HT-29 (cell line): ENCODE measurements at regions not wholly inside any gene's neighbourhood (a gene's known extent, or its start where the extent isn't known, plus 50 kb on each side); places are given as distances from the start of the nearest gene placed in this dataset.

Experiments
- DNase-seq: peaks from one replicate; pipeline ENCODE4 v3.0.0-alpha.2; 2015; ENCODE audit warnings: low spot score

DNA sequence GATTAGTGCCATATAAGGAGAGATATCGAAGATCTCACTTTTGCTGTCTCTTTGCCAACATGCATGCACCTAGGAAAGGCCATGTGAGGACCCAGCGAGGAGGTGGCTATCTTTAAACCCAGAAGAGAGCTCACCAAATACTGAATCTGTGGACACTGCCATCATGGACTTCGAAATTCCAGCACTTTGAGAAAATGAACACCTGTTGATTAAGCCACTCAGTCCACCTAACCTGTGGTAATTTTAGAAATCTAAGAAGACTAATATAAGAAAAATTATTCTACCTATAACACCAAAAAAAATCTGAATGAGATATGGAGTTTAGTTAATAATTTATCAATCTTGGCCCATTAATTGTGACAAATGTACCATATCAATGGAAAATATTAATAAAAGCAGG is 193.6 kb upstream of the CARD18 start:
- DNase-seq: no peak

DNA sequence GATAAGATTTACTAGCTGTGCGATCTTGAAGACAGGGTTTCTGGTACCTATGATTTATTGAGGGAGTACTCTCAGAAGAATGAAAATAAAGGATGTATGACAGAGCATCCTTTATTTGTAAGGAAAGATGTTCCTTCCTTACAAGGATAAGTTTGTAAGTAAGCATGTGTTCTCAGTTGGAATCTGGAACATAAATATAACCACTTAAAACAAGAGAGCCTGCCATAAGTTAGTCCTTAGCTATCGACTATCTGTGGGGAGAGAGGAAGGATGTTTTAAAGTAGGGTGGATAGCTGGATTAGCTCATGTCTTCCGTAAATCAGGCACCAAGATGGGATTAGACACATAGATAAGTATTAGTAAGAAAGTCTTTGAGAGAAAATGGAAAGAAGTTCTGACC is 192.6 kb upstream of the CARD18 start:
- DNase-seq: no peak

DNA sequence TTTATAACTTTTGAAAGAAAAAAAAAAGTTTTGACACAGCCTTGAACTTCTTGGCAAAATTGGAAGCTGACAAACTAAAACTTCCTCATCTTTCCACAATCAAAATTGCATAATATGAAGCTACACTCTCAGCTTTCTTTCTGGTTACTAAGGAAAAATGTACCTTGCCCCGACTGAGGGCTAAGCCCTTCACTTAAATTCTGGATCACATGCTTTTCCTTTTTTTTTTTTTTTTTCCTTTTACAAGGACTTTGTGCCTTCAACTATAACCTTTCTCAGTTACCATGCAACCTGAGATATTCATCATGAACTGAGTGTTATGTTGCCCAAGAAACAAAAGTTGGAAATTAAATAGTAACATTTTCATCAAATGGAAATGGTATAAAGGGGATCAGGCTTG is 188.5 kb upstream of the CARD18 start:
- no peak for DNase-seq

DNA sequence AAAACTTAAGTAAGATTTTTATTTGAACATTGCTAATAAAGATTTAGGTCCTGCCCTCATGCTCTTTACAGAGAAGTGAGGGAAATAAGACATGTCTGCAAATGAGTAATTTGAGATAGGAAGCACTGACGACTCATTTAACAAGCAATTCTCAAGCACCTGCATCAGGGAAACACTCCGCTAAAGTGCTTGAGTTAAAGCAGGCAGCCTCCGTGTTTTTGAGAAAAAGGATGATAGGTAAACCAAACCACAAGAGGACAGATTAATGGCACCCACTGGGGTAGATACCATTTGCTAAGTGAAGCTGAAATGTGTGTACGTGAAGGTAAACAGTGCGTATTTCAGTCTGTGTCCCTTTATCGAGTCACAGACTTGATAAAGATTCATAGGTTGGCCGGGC is 184.6 kb upstream of the CARD18 start:
- DNase-seq: no peak

DNA sequence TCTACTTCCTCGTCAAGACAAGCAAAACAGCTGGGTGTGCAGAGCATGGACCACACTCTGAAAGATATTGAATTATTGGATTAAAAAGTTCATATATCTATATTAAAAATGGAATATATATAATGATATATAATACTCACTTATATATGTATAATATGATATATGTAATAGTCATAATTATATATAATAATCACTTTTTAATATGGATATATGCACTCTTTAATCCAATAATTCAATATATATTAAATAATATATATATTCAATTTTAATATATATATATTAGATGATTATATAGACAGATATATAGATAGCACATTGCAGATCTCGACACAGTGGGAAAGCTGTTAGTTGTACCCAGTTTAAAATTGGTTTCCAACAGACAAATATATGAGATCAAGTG is 182.1 kb upstream of the CARD18 start:
- DNase-seq: no peak

DNA sequence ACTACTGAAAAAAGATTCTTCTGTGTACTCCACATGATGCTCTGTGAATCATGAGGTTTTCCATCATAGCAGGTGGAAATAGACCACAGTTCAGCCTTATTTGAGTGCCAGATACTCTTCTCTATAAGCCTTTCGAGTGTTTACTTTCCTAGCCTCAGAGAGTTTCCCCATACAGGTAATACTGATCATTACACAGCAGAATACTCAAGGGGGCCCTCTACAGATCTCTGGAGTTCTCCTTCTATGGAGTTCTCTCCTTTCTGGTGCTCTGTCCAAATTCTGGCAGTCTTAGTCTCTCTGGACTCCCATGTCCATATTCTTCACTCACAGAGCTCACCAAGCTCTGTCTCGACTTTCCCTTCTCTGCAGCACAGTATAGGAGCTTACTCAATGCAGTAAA is 175.7 kb upstream of the CARD18 start:
- DNase-seq: peak; percentile 47

DNA sequence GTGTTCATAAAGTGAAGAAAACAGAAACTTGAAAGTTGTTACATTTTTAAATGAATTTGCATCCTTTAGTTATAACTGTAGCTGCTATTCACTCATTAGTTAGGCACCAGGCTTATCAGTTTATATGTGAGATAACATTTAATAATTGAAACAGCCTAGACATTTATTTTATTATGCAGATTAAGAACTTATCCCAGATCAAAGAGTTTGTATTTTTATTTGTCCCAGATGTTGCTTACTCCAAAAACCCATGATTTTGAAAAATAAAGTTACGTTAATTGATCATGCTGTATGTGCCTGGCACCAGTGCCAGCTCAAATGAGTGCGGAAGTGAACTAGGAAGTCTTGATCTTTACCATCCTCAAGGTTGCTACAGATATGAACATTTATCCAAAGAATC is 172.7 kb upstream of the CARD18 start:
- no peak for DNase-seq

DNA sequence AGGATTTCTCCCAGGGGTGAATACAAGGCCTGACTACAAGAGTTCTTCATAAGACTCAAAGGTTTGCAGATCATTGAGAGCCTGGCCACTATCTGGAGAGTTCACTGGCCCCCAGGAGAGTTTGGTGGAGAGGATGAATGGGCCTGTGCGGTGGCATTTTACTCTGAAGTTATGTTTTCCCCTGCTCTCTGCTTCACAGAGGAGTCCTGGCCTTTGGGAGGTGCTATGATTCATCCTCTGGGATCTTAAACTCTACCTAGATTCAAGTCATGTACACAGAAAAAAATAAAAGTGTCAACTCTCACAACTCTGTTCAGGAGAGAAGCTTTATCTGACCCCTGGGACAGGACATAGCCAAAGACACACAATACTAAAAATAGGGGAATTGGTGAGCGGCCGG is 159.1 kb upstream of the CARD18 start:
- no peak for DNase-seq

DNA sequence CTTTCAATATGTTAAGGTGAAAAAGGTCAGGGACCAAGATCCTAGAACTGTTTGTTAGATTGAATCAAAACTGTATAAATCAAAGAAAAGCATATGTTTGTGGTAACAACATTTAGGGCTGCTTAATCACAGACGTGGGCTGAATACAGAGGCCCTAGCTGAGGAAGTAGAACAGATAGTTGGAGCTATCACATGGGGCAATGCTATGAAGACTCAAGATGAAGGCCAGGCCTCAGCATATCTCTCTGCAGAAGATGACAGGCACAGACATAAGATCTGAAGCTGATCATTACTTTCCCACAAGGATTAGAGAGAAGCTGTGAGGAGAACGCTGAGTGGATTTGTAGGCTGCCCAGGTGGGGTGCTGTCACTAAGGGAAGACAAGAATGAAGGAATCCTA is 158.6 kb upstream of the CARD18 start:
- DNase-seq: no peak

DNA sequence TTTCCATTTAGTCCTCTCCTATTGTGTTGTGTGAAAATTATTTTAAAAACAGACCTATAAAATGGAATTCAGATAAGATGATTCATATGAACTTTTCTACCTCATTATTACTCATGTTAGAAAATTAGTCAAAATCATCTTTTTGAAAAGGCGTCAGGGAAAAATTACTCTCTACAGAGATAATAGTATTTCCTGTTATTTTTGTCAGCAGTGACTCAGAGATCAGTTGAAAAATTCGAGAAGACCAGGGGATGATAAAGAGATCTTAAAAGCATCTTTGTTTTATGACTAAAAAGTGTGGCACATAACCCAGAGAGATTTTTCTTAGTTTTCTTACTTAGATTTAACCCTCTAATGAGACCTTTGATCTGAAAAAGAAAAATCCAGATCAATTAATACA is 157.9 kb upstream of the CARD18 start:
- DNase-seq: no peak

DNA sequence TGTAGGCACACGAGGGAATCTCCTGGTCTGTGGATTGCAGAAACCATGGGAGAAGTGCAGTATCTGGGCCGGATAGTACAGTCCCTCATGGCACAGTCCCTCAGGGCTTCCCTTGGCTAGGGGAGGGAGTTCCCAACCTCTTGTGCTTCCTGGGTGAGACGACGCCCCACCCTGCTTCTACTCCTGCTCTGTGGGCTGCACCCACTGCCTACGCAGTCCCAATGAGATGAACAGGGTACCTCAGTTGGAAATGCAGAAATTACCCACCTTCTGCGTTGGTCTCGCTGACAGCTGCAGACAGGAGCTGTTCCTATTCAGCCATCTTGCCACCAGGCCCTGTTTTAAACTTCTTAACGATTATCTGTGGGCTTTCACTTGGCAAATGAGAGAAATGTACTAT is 157.2 kb upstream of the CARD18 start:
- DNase-seq: no peak

DNA sequence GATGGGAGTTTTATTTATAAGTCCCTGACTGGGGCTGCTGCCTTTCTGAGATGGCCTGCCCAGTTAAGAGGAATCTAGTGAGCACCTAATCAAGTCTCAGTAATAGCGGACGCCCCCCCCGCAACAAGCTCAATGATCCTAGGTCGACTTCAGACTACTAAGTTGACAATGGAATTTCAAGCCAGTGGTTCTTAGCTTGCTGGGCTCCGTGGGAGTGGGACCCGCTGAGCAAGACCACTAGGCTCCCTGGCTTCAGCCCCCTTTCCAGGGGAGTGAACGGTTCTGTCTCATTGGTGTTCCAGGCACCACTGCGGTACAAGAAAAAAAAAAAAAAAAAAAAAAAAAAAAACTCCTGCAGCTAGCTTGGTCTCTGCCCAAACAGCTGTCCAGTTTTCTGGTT is 156.8 kb upstream of the CARD18 start:
- DNase-seq: no peak

DNA sequence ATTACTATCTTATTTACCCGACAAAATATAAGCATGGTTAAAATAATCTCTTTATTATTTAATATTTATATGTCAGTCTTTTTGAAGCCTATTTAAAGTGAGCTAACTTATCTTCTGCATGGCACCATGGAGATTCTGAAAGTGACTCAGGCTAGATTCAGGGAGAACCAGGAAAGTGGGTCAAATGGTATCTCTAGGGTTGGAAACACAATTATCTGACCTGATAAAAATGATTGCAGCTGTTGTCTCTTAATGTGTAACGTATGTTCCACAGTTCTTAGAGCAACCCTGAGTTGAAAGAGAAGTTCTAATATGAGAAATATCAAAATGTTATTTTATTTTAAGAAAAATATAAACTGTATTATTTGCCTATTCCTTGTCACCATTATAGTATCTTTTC is 143.1 kb upstream of the CARD18 start:
- DNase-seq: no peak

DNA sequence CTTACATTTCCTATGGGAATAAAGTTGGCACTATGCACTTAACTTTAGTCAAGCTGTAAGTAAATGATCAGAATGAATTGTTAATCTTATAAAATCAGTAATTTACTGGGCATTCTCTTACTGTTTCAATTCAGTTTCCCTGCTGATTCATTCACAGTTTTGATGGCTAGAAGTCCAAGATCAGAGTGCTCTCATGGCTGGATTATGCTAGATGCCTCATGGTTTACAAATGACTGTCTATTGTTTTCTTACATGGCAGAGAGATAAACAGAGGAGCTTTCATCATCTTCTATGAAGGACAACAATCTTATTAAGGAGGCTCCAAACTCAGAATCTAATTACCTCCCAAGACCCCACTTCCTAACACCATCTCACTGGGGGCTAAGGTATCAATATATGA is 135.1 kb upstream of the CARD18 start:
- no peak for DNase-seq

DNA sequence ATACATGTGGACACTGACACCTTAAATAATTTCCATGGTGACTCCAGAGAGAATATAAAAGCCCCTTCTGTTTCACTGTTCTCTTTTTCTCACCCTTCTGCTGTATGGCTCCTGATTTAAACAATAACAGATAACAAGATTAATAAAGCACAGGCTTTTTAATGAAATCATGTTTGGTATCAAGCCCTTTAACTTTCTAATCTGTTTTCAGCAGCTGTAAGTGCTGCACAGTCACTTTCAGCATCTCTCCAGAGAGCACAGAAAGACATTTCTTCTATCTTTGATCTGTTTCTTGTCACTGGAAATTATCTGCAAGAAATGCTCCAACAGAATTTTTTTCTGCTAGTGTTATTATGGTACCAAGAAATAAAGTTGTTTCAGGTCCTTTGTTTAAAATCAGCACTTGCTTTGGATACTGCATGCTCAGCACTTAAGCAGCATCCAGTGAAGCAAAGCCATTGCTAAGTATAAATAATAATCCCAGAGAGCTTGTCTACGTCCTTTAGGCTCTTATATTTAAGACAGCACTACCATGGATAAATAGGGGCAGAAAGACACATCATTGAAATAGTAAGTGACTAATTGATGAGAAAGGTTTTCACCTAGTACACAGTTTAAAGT is 134.2 kb upstream of the CARD18 start:
- no peak for DNase-seq

DNA sequence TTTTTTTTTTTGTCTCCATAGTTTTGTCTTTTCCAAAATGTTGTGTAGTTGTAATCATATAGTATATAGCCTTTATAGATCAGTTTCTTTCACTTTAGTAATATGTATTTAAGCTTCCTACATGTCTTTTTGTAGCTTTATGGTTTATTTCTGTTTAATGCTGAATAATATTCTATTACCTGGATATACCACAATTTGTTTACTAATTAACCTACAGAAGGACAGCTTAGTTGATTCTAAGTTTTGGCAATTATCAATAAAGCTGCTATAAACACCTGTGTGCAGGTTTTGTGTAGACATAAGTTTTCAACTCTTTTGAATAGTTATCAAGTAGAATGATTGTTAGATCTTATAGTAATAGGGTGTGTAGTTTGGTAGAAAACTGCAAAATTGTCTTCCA is 130.3 kb upstream of the CARD18 start:
- DNase-seq: no peak

DNA sequence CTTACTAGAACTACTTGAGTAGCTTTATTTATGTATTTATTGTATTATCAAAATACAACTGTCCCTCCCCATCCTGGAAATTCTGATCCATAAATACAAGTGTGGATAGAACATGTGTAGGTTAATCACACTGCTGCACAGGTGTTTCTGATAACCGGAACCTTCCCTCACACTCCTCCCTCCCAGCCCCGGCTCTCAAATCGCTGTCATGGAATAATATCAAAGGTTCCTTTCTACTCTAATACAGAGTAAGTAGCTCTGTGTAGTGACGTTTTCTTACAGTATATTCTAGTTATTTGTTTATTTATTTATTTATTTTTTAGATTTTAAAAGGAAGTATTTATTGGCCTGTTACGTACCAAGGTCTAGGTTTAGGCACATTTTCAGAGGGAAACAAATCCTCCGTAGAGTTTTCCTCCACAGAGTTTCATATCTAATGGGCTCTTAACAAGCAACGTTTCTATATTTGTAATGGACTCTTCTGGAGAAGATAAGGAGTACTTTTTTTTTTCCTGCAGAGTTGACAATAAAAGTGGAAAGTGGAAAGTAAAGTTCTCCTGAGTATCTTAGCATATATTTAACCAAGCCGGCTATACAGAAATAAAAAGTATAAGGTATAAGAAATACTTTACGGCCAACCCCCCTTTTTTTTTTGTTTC is 129.0 kb upstream of the CARD18 start:
- no peak for DNase-seq

DNA sequence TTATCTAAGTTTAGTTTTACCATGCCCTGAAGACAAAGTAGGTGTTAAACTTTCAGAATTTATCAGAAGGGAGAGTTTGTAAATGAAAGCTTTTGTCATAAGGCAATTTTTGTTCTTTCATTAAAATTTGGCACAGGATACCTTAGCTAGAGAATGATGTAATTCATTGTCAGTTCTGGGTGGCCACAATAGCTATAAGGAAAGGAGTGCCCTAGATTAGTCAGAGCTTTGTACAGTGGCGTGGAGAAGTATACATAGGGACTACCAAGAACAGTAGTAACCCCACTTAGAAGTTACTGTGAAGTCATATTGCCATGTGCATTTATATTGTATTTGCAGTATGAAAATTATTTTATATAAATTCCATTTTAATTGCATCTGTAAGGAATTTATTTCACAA is 126.3 kb upstream of the CARD18 start:
- DNase-seq: no peak

DNA sequence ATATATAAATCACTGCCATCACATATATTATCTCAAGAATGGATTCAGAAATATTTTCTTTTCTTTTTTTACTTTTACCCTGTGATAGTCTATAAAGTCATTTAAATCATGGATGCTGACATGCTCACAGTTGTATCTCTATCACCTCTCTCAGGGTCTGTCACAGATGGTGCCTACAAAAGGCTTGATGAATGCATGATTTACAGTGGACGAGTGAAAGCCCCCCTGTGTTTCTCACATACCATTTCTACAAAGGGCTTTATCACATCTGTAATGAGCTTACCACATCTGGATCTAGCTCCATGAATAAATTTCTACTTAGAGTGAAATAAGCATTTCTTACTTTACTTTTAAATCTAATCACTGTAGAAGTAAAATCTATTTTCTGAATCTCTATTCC is 121.4 kb upstream of the CARD18 start:
- no peak for DNase-seq

DNA sequence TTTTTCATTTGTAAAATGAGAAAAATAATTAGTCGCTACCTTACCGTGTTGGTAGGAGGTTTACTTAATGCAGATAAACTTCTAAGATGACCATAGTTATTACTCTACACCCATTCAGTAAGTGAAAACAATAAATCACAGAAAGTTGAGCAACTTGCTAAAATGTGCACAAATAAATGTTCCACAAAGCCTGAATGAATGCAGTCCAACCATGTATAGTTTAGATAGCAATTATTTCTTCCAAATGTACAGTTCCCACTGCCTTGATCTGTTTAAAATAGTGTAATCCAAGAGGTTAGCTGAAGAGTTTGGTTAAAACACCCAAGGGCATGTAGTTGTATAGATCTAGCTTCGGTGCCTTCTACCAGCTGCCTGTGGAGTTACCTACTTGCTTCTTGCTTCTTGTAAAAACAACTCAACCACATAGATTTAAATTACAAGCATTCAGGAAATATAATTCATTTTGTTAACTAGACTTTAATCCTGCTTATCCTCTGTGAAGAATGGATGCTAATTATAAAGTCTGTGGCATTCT is 106.3 kb upstream of the CARD18 start:
- DNase-seq: no peak

DNA sequence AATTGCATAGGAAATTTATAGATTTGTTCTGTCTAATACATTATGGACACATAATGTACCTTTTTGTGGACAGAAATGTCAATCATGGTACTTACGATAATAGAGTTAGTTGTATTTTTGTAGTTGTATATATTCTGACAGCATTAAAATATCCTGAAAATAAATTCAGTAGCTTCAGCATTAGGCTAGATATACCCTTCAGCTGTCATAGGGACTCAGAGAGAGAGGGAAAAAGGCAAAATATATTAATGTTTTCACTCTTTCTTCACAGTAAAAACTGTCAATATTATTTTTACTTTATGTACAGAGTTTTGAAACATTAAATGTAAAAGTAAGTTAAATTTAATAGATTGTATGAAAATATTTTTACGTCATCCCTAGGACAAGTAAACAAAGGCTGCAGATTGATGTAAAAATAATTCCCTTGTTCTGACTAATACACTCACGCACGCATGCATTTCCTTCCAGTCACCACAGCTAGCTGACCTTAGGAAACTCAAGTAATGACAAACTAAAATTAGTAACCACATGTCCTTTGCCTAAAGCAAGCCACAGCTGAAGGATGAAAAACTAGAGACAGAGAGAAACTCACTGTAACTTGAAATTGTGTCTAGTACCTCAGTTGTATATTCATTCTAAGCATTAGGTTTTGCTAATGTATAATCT is 104.7 kb upstream of the CARD18 start:
- DNase-seq: peak; percentile 51

DNA sequence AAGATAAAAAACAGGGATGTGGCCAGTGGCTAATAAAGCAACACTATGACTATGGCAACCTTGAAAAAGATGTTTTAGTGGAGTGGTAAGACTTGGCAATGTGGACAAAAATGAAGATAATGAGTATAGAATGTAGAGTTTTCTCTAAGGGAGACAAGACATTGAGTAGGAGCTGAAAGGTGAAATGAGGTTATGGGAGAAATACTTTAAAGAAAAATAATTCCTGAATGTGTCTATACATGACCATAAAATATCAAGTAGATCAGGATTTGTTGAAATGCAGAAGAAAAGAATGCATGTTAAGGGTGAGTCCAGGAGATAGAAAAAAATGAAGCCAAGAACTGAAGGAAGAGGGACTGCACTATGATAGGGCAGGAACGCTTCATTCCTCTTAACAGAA is 101.6 kb upstream of the CARD18 start:
- no peak for DNase-seq

DNA sequence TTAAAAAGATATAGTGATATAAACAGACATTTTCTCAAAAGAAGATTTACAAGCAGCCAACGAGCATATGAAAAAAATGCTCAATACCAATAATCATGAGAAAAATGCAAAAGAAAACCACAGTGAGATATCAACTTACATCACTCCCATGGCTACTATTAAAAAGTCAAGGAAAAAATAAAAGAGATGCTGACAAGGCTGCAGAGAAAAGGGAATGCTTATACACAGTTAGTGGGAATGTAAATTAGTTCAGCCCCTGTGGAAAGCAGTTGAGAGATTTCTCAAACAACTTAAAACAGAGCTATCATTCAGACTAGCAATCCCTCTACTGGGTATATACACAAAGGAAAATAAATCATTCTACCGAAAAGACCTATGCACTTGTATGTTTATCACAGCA is 97.1 kb upstream of the CARD18 start:
- no peak for DNase-seq
